HG03520 (cell line): ENCODE measurements at regions not wholly inside any gene's neighbourhood (a gene's known extent, or its start where the extent isn't known, plus 50 kb on each side); places are given as distances from the start of the nearest gene placed in this dataset.

Experiments used
- ATAC-seq: cut with Tn5 transposase; IDR thresholded peaks from one replicate; pipeline ENCODE4 v1.9.1; 2021; ENCODE audit warnings: mild to moderate bottlenecking, moderate library complexity; ENCODE audit not compliant: unreplicated experiment

- no peak for ATAC-seq
Measured at GRCh38 chr5:106940986-106941385, 729.8 kb downstream of the EFNA5 start.

- no peak for ATAC-seq
Measured at GRCh38 chr5:106940301-106940846, 730.4 kb downstream of the EFNA5 start.

GRCh38 chr5:106923409-106923808, 747.3 kb downstream of the EFNA5 start:
- no peak for ATAC-seq

- ATAC-seq = no peak
Measured at GRCh38 chr5:106921567-106921966, 749.2 kb downstream of the EFNA5 start.

- ATAC-seq = no peak
Measured at GRCh38 chr5:106910486-106910885, 760.3 kb downstream of the EFNA5 start.

GRCh38 chr5:106909716-106910115, 761.0 kb downstream of the EFNA5 start:
- ATAC-seq = no peak

GRCh38 chr5:106907979-106908378, 762.8 kb downstream of the EFNA5 start:
- ATAC-seq = no peak

GRCh38 chr5:106906199-106906598, 764.5 kb downstream of the EFNA5 start:
- no peak for ATAC-seq

GRCh38 chr5:106894964-106895363, 775.8 kb downstream of the EFNA5 start:
- ATAC-seq = no peak

- no peak for ATAC-seq
Measured at GRCh38 chr5:106882035-106882434, 788.7 kb downstream of the EFNA5 start.

GRCh38 chr5:106880656-106881055, 790.1 kb downstream of the EFNA5 start:
- ATAC-seq = no peak

- ATAC-seq = no peak
Measured at GRCh38 chr5:106877881-106878280, 792.9 kb downstream of the EFNA5 start.

GRCh38 chr5:106876665-106877194, 794.0 kb downstream of the EFNA5 start:
- no peak for ATAC-seq

GRCh38 chr5:106876298-106876622, 794.5 kb downstream of the EFNA5 start:
- no peak for ATAC-seq

GRCh38 chr5:106875591-106876297, 795.0 kb downstream of the EFNA5 start:
- ATAC-seq = peak; percentile 59

GRCh38 chr5:106874974-106875373, 795.8 kb downstream of the EFNA5 start:
- no peak for ATAC-seq

GRCh38 chr5:106874531-106874930, 796.2 kb downstream of the EFNA5 start:
- ATAC-seq = no peak

GRCh38 chr5:106873568-106873967, 797.2 kb downstream of the EFNA5 start:
- ATAC-seq = no peak

GRCh38 chr5:106865279-106865678, 805.5 kb downstream of the EFNA5 start:
- ATAC-seq = no peak

- ATAC-seq = no peak
Measured at GRCh38 chr5:106862450-106863193, 808.1 kb downstream of the EFNA5 start.

GRCh38 chr5:106860398-106861044, 810.2 kb downstream of the EFNA5 start:
- ATAC-seq = peak; percentile 74
